Inflammatory macrophage treated with lipopolysaccharide for 4 hours (primary cell): ENCODE measurements at regions not wholly inside any gene's neighbourhood (a gene's known extent, or its start where the extent isn't known, plus 50 kb on each side); places are given as distances from the start of the nearest gene placed in this dataset.

Experiments
- DNase-seq: peaks from one replicate; pipeline ENCODE4 v3.0.0-alpha.2; 2020

GRCh38 chr20:51265361-51265760 is 242.5 kb upstream of the KCNG1 start:
- DNase-seq, result no peak

DNA sequence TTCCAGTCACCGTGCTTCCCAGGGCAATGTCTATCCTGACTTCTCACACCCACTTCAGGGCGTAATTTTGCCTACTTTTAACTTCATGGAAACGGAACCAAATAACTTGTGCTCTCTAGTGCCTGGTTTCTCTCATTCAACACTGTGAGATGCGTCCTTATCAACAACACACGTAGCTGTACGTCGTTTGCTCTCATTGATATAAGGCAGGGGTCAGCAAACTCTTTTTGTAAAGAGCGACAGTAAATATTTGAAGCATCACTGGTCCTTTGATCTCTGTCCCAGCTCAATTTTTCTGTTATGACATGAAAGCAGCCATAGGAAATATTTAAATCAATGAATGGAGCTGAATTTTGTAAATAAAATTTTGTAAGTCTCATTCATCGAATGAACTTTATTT is 239.3 kb upstream of the KCNG1 start:
- no peak for DNase-seq

GRCh38 chr20:51259455-51259854 is 236.5 kb upstream of the KCNG1 start:
- no peak for DNase-seq

GRCh38 chr20:51258582-51259165 is 235.8 kb upstream of the KCNG1 start:
- DNase-seq, result no peak

- no peak for DNase-seq
Measured at GRCh38 chr20:51255417-51255816, 232.5 kb upstream of the KCNG1 start.

DNA sequence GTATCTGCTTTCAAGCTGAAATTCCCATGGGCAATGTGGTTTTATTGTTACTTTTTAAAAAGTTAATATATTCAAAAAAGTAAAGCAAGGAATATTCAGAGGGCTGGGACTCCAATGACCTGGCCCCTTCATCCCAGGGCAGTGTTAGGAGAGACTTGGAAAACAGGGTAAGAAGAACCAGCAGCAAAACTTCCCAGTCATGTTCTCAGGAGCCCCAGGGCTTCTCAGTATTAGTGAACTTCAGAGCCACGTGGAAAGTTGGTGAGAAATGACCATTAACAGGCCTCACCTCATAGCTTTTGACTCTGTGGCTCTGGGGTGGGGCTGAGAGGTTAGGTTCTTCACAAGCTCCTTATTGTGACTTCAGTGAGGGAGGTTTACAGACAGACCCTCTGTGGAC is 230.4 kb upstream of the KCNG1 start:
- DNase-seq, result no peak

- DNase-seq, result no peak
Measured at GRCh38 chr20:51249781-51250180, 226.9 kb upstream of the KCNG1 start.

GRCh38 chr20:51249215-51249614 is 226.3 kb upstream of the KCNG1 start:
- no peak for DNase-seq

GRCh38 chr20:51244466-51244865 is 221.6 kb upstream of the KCNG1 start:
- DNase-seq, result no peak

DNA sequence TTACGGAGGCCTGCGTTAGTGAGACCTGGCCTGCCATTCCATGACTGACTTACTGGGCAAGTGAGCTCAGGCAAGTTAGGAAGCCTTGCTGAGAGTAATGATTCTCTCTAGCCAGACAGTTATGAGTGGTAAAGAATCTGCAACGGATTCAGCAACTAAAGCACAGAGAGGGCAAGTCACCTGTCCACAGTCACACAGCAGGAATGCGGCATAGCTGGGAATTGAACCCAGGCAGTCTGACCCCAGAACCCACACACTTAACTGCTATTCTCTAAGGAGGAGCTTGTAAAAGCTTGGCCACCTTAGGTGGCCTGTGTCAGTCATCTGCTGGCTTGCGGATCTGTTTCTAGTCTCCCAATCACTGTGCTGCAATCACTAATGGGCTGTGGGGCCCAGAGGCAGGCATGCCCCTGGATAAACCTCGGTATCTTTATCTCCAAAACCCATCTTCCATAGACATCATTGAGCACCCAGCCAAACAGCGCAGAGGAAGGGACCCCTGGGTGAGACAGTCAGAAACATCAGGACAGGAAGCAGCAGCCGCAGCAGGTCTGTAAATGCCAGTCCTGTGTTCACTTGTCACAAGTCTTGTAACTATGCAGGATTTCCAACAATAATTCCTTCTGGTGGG is 215.9 kb upstream of the KCNG1 start:
- no peak for DNase-seq

- DNase-seq, result no peak
Measured at GRCh38 chr20:51237791-51238190, 214.9 kb upstream of the KCNG1 start.

DNA sequence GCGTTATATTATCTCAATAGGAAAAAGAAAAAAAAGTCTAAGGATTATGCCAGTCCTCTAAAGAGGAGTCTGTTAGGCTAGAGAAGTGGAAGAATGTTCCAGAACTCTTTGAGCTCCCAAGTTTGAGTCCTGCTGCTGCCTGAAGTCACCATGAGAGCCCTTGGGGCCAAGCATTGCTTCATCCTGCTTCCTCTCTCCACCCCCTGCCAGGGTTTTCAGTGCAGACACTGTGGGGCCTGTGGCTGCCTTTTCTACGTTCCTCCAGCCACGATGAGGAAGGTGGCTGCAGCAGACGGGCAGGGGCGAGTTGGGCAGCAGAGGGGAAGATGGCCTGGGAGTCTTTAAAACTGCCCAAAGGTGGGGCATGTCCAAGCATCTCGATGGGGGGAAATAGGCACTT is 214.4 kb upstream of the KCNG1 start:
- DNase-seq, result peak; percentile 9

- DNase-seq, result no peak
Measured at GRCh38 chr20:51236421-51236820, 213.5 kb upstream of the KCNG1 start.

DNA sequence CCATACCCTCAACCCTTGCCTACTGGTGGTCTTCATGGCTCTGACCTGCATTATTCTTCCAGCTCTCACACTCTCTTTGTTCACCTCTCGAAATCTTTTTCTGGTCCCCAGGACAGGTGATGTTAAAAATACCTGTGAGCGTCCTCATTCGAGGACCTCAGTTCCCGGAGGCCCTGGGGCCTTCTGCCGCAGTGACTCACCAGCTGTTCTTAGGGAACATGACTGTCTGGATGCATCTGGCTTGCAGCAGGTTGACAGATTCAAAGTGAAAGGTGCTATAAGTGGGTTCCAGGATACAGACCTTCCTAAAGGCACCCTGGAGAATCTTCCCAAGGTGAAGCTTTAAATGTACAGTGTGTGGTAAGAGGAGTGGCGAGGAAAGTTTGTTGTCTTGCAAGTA is 210.4 kb upstream of the KCNG1 start:
- DNase-seq, result no peak

GRCh38 chr20:51230727-51231126 is 207.8 kb upstream of the KCNG1 start:
- DNase-seq, result no peak

DNA sequence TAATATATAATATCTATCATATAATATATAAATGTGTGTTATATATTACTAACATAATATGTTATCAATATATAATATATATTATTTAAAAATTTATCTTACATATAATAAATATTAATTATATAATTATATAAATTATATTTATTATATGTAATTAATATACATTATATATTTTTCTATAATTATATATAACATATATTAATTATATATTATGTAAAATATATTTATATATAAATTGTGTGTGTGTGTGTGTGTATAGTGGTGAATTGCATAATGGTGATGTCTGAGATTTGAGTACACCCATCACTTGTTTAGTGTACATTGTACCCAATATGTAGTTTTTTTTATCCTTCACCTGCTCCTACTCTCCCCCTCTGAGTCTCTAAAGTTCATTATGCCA is 205.9 kb upstream of the KCNG1 start:
- no peak for DNase-seq

GRCh38 chr20:51227744-51228143 is 204.8 kb upstream of the KCNG1 start:
- no peak for DNase-seq

DNA sequence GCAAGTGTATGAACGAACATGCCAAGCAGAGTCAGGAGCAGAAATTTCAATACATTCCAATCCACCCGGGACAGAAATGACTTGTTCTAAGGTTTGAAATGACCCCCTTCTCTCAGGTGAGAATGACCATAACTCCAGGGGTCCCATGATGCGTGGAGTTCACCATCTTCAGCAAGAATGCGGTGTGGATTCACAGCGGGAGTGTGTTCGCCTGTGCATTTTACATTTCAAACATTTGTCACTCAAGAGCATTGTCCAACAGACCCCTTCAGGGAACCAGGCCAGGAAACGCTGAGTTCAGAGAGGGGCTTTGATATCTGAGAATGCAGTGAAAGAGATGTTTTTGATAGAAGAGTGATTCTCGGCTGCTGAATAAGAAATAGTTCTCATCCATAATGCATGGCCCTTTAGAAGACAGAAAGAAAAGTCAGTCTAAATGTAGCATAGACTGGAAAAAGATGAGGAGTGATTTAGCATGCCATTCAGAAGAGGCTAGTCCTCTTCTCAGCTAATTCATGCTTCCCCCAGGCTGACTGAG is 200.3 kb upstream of the KCNG1 start:
- DNase-seq, result no peak

DNA sequence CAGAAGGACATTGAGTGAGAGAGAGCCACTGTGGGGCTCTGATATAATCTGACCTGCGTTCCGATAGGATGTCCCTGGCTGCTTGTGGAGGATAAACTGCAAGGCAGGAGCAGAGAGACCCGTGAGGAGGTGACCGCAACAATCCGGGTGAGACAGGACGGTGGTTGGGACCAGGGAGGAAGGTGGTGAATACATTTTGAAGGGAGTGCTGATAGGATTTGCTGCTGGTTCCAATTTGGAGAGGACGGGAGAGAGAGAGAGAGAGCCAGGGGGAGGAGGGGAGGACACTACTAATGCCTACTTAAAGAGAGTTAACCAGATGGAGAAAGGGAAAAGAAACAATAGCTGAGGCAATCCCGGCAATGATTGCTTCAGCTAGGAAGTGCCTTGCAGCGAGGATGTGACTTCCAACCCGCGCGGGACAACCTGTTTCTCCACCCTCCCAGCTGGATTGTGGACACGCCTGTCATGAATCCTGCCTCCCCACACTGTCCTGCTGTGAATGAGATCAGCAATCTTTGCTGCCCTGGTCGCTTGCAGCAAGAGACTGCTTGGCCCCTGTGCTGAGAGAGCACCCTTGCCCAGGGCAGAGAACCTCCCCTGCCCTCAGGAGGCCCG is 199.0 kb upstream of the KCNG1 start:
- DNase-seq, result peak; percentile 56

- DNase-seq, result no peak
Measured at GRCh38 chr20:51221103-51221502, 198.2 kb upstream of the KCNG1 start.

- DNase-seq, result peak; percentile 27
Measured at GRCh38 chr20:51220293-51220706, 197.4 kb upstream of the KCNG1 start.

GRCh38 chr20:51219544-51219943 is 196.6 kb upstream of the KCNG1 start:
- no peak for DNase-seq

- no peak for DNase-seq
Measured at GRCh38 chr20:51218603-51219002, 195.7 kb upstream of the KCNG1 start.

DNA sequence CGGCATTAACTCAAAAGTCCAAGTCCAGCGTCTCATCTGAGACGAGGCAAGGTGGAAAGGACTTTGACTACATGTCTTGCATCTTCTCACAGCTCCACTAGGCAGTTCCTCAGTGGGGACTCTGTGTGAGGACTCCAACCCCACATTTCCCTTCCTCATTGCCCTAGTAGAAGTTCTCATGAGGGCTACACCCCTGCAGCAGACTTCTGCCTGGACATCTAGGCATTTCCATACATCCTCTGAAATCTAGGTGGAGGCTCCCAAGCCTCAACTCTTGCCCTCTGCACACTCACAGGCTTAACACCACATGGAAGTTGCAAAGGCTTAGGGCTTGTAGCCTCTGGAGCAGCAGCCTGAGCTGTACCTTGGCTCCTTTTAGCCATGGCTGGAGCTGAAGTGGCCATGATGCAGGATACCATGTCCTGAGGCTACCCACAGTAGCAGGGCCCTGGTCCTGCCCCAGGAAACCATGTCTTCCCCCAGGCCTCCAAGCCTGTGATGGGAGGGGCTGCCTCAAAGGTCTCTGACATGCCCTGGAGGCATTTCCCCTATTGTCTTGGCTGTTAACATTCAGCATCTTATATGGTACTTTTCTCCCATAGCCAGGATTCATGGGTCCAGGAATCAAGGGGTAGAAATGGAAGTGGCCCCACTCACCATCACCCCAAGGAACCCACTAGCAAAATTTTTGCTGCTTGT is 194.6 kb upstream of the KCNG1 start:
- DNase-seq, result no peak
